Ishikawa (cell line): ENCODE measurements at regions not wholly inside any gene's neighbourhood (a gene's known extent, or its start where the extent isn't known, plus 50 kb on each side); places are given as distances from the start of the nearest gene placed in this dataset.

Experiments
- CEBPB ChIP-seq: IDR thresholded peaks from 2 replicates; pipeline ENCODE4 v1.6.1; 2012
- CREB1 ChIP-seq: IDR thresholded peaks from 2 replicates; pipeline ENCODE4 v1.6.1; 2012; ENCODE audit warnings: low read depth
- EGR1 ChIP-seq: IDR thresholded peaks from 2 replicates; pipeline ENCODE4 v1.6.1; 2012
- EP300 ChIP-seq: IDR thresholded peaks from 2 replicates; pipeline ENCODE4 v1.6.1; 2012; ENCODE audit warnings: borderline replicate concordance
- FOXM1 ChIP-seq: IDR thresholded peaks from 2 replicates; pipeline ENCODE4 v1.6.1; 2012; ENCODE audit warnings: low read depth, borderline replicate concordance
- NFIC ChIP-seq: IDR thresholded peaks from 2 replicates; pipeline ENCODE4 v1.6.1; 2012
- RAD21 ChIP-seq: IDR thresholded peaks from 2 replicates; pipeline ENCODE4 v1.6.1; 2012; ENCODE audit warnings: low read depth
- TAF1 ChIP-seq: IDR thresholded peaks from 2 replicates; pipeline ENCODE4 v1.6.1; 2012; ENCODE audit warnings: low read depth, mild to moderate bottlenecking
- TCF12 ChIP-seq: IDR thresholded peaks from 2 replicates; pipeline ENCODE4 v1.6.1; 2012; ENCODE audit warnings: low read depth
- TEAD4 ChIP-seq: IDR thresholded peaks from 2 replicates; pipeline ENCODE4 v1.6.1; 2012
- YY1 ChIP-seq: IDR thresholded peaks from 2 replicates; pipeline ENCODE4 v1.6.1; 2012; ENCODE audit warnings: low read depth
- ZBTB7A ChIP-seq: IDR thresholded peaks from 2 replicates; pipeline ENCODE4 v1.6.1; 2012; ENCODE audit warnings: low read depth
- TF ChIP-seq, protein P1 (sequence below): IDR thresholded peaks from 2 replicates; pipeline ENCODE4 v1.6.1; 2012; ENCODE audit warnings: low read depth, mild to moderate bottlenecking
- TF ChIP-seq, protein P2 (sequence below): IDR thresholded peaks from 2 replicates; pipeline ENCODE4 v1.6.1; 2012
- TF ChIP-seq, protein P3 (sequence below): IDR thresholded peaks from 2 replicates; pipeline ENCODE4 v1.6.1; 2012

DNA sequence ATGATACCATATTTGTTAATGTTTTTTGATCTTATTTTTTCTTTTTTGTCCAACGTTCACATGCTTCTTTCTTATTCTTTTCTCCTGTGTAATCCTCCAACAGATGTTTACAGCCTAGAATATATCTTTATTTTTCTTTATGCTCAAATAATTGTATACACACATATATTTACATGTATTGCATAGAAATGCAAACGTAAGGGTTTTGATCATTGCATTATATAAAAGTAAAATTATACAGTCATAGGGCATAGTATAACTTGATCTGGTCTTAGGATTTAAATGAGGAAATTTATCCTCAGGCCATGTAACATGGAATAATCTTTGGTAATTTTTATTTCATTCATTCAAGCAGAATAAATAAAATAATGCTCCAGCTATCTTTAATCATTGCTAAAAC lies 84.9 kb upstream of the EEF1E1 start:
- TF ChIP-seq EGR1 (no peak), CREB1 (no peak), EP300 (no peak), TEAD4 (no peak), RAD21 (no peak), TCF12 (no peak)
- TF ChIP-seq, protein P1, sequence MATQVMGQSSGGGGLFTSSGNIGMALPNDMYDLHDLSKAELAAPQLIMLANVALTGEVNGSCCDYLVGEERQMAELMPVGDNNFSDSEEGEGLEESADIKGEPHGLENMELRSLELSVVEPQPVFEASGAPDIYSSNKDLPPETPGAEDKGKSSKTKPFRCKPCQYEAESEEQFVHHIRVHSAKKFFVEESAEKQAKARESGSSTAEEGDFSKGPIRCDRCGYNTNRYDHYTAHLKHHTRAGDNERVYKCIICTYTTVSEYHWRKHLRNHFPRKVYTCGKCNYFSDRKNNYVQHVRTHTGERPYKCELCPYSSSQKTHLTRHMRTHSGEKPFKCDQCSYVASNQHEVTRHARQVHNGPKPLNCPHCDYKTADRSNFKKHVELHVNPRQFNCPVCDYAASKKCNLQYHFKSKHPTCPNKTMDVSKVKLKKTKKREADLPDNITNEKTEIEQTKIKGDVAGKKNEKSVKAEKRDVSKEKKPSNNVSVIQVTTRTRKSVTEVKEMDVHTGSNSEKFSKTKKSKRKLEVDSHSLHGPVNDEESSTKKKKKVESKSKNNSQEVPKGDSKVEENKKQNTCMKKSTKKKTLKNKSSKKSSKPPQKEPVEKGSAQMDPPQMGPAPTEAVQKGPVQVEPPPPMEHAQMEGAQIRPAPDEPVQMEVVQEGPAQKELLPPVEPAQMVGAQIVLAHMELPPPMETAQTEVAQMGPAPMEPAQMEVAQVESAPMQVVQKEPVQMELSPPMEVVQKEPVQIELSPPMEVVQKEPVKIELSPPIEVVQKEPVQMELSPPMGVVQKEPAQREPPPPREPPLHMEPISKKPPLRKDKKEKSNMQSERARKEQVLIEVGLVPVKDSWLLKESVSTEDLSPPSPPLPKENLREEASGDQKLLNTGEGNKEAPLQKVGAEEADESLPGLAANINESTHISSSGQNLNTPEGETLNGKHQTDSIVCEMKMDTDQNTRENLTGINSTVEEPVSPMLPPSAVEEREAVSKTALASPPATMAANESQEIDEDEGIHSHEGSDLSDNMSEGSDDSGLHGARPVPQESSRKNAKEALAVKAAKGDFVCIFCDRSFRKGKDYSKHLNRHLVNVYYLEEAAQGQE = no peak
- TF ChIP-seq, protein P2, sequence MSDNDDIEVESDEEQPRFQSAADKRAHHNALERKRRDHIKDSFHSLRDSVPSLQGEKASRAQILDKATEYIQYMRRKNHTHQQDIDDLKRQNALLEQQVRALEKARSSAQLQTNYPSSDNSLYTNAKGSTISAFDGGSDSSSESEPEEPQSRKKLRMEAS = no peak

DNA sequence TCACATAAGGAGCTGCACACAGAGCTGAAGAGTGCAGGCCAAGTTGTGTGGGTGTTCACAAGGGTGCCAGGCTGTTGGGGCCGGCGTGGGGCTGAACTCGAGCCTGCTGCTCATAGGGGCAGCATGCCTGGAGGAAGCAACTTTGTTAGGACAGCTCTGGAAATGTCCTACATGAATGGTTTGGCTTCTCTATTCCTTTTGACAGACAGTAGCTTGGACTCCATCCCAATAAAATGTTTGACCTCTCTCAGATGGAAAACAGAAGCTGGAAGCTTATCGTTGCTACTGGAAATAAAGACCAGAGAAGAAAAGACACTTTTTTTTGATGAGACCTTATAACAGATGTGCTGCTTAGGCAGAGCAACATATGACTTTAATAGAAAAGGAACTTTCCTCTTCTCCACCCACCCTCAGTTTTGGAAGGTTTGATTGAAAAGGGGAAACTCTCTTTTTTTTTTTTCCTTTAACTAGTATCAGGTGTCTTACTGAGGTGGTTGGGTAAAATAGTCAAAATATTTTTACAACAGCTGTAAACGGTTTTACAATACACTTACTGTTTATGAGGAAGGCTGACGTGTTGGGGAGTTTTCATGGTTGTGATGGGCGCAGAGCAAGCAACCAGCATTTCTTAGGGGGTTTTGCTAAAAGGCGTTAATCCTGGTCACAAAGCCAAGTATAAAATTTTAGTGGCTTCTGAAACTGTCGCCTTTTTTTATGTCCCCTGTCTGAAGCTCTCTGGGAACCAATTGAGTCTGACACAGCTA lies 80.7 kb upstream of the EEF1E1 start:
- TF ChIP-seq, protein P3, sequence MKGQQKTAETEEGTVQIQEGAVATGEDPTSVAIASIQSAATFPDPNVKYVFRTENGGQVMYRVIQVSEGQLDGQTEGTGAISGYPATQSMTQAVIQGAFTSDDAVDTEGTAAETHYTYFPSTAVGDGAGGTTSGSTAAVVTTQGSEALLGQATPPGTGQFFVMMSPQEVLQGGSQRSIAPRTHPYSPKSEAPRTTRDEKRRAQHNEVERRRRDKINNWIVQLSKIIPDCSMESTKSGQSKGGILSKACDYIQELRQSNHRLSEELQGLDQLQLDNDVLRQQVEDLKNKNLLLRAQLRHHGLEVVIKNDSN = no peak
- TF ChIP-seq, protein P2 = no peak
- TF ChIP-seq TEAD4 (no peak), NFIC (no peak), RAD21 (no peak), EP300 (no peak), YY1 (no peak), EGR1 (no peak), CREB1 (no peak), TAF1 (no peak), CEBPB (no peak), TCF12 (no peak), FOXM1 (no peak), ZBTB7A (no peak)
- TF ChIP-seq, protein P1 = no peak

DNA sequence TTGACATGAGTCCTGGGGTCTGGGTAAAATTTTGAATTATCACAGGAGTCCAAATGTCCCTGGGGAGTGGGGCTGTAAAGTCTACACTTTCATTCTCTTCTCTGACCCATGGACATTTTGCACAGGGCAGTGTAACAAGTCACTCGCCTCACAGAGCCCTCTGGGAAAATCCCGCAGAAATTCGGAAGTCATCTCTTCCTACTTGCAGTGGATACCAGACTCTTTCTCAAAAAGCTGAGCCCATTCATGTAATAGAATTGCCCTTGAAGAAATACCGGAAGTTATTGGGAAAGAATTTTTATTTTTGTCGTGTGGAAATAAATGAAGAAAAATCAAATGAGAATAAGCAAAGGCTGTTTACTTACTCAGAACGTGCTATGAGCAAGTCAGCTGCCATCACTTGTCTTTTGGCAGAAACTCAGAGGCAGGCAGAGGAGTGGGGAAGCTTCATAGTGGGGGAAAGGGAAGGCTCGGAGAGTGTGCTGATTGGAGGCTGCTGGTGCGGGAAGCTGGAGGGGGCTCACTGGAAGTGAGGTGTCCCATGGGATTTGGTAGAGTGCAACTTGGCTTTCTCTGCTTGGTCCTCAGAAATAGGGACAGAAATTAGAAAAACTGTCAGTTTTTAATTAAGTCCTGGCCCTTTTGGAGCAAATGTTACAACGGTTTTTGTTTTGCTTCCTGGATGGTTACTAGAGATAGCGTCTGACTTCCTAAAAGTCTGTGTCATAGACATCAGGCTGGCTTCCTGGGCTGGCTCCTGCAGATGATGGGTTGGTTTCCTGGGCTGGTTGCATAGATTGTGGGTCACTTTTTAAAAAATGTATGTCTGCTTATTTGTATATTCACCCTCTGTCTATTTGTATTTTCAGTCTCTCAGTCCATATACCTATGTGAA lies 79.8 kb upstream of the EEF1E1 start:
- TF ChIP-seq TCF12 (no peak), YY1 (no peak), CREB1 (no peak), TEAD4 (no peak), NFIC (no peak), FOXM1 (no peak), EGR1 (no peak)
- TF ChIP-seq, protein P1 = no peak
- TF ChIP-seq, protein P3 = no peak
